A549 (cell line): ENCODE measurements at regions not wholly inside any gene's neighbourhood (a gene's known extent, or its start where the extent isn't known, plus 50 kb on each side); places are given as distances from the start of the nearest gene placed in this dataset.

ENCODE experiments used
- ATAC-seq, 2 experiments: fragments of 200-7000 bp in 1 of 2; fragments of >200 bp in 1 of 2; cut with Nextera tagmentation in 1 of 2; cut with Tn5 transposase in 1 of 2; 3 replicates each; pipeline versions ENCODE4 v1.8.0 to v1.9.1; 2018 to 2020; ENCODE audit warnings: mild to moderate bottlenecking in 1 of 2, moderate library complexity in 1 of 2
- CTCF ChIA-PET: fragments of 300-600 bp; sonication (Branson Sonifier 250); formaldehyde crosslinking; extraction: SDS; loops from one replicate; lab custom pipeline; 2021; ENCODE audit warnings: antibody characterized with exemption, inconsistent platforms; lab: Yijun Ruan, JAX
- POLR2A ChIA-PET: fragments of 350-600 bp; formaldehyde crosslinking; extraction: SDS; loops from one replicate; lab custom pipeline; 2021; ENCODE audit warnings: antibody characterized with exemption, inconsistent platforms; lab: Yijun Ruan, JAX
- DNase-seq, 2 experiments: peaks; one replicate each; pipeline versions ENCODE4 v3.0.0 to v3.0.0-alpha.2; 2011 to 2016; ENCODE audit warnings: low read depth in 1 of 2, low spot score in 1 of 2
- FAIRE-seq: peaks from 2 replicates; lab custom pipeline; 2011; peaks lifted over from hg19 to GRCh38; lab: Jason Lieb, UNC
- H3K27ac ChIP-seq, 2 experiments: fragments of >200 bp; sonication (Bioruptor Twin); formaldehyde crosslinking; 3 replicates each; pipeline ENCODE4 v1.5.1; 2016 to 2017
- H3K4me1 ChIP-seq: fragments of >200 bp; sonication (Bioruptor Twin); formaldehyde crosslinking; 3 replicates; pipeline ENCODE4 v1.6.1; 2016
- H3K4me2 ChIP-seq: fragments of >200 bp; sonication (Bioruptor Twin); formaldehyde crosslinking; 3 replicates; pipeline ENCODE4 v1.6.1; 2016
- H3K4me3 ChIP-seq: fragments of >200 bp; sonication (Bioruptor Twin); formaldehyde crosslinking; 3 replicates; pipeline ENCODE4 v1.5.1; 2016
- H3K9me3 ChIP-seq: fragments of >200 bp; sonication (Bioruptor Twin); formaldehyde crosslinking; 3 replicates; pipeline ENCODE4 v1.6.1; 2016
- CBX8 ChIP-seq: fragments of 200-600 bp; sonication (generic); IDR thresholded peaks from 2 replicates; pipeline ENCODE4 v1.6.1; 2016
- EHMT2 ChIP-seq: fragments of 200-600 bp; sonication (generic); IDR thresholded peaks from 2 replicates; pipeline ENCODE4 v1.6.1; 2016; ENCODE audit warnings: antibody characterized with exemption, low read depth, mild to moderate bottlenecking, moderate library complexity
- ESRRA ChIP-seq: fragments of 150-350 bp; IDR thresholded peaks from 2 replicates; pipeline ENCODE4 v1.6.1; 2014; ENCODE audit warnings: mild to moderate bottlenecking, low read length, borderline replicate concordance
- FOSB ChIP-seq: fragments of 250-450 bp; sonication (Bioruptor Pico); IDR thresholded peaks from 2 replicates; pipeline ENCODE4 v1.5.0; 2020; ENCODE audit warnings: mild to moderate bottlenecking, moderate library complexity
- GATA3 ChIP-seq: IDR thresholded peaks from 2 replicates; pipeline ENCODE4 v1.6.1; 2012; ENCODE audit warnings: borderline replicate concordance
- HDAC2 ChIP-seq: fragments of 200-600 bp; sonication (generic); IDR thresholded peaks from 2 replicates; pipeline ENCODE4 v1.6.1; 2016
- HES2 ChIP-seq: fragments of >200 bp; sonication (Bioruptor Twin); formaldehyde crosslinking; IDR thresholded peaks from 2 replicates; pipeline ENCODE4 v1.6.1; 2016
- HOXA7 ChIP-seq: fragments of 250-450 bp; sonication (Bioruptor Pico); IDR thresholded peaks from 2 replicates; pipeline ENCODE4 v1.5.0; 2020; ENCODE audit warnings: mild to moderate bottlenecking, moderate library complexity
- HOXB13 ChIP-seq: fragments of 250-450 bp; sonication (Bioruptor Pico); IDR thresholded peaks from 2 replicates; pipeline ENCODE4 v1.5.0; 2020; ENCODE audit warnings: low read depth, mild to moderate bottlenecking, moderate library complexity
- JUN ChIP-seq, 2 experiments: fragments of >200 bp; sonication (Bioruptor Twin); formaldehyde crosslinking; IDR thresholded peaks; 2 replicates in 1 of 2; 3 replicates in 1 of 2; pipeline ENCODE4 v1.6.1; 2016 to 2017
- KDM5A ChIP-seq: fragments of 200-600 bp; sonication (generic); IDR thresholded peaks from 2 replicates; pipeline ENCODE4 v1.6.1; 2016; ENCODE audit warnings: antibody characterized with exemption, mild to moderate bottlenecking
- PHF8 ChIP-seq: fragments of 200-600 bp; sonication (generic); IDR thresholded peaks from 2 replicates; pipeline ENCODE4 v1.6.1; 2016; ENCODE audit warnings: low read depth, mild to moderate bottlenecking, antibody characterized with exemption, moderate library complexity, borderline replicate concordance
- RAD21 ChIP-seq, 2 experiments: fragments of >200 bp in 1 of 2; sonication (Bioruptor Twin) in 1 of 2; formaldehyde crosslinking in 1 of 2; IDR thresholded peaks in 1 of 2; conservative IDR thresholded peaks in 1 of 2; 2 replicates in 1 of 2; 3 replicates in 1 of 2; pipeline ENCODE4 v1.6.1; 2012 to 2018; ENCODE audit warnings: inconsistent platforms in 1 of 2
- RCOR1 ChIP-seq: fragments of 150-350 bp; IDR thresholded peaks from 2 replicates; pipeline ENCODE4 v1.6.1; 2014; ENCODE audit warnings: antibody characterized with exemption, low read length, low read depth
- RFX5 ChIP-seq: fragments of 450-650 bp; IDR thresholded peaks from 2 replicates; pipeline ENCODE4 v1.7.1; 2014; ENCODE audit warnings: antibody characterized with exemption, mild to moderate bottlenecking, moderate library complexity
- RNF2 ChIP-seq: fragments of 200-600 bp; sonication (generic); IDR thresholded peaks from 2 replicates; pipeline ENCODE4 v1.6.1; 2016; ENCODE audit warnings: low read depth, mild to moderate bottlenecking, antibody characterized with exemption, moderate library complexity, borderline replicate concordance
- SMC3 ChIP-seq: fragments of >200 bp; sonication (Bioruptor Twin); formaldehyde crosslinking; IDR thresholded peaks from 3 replicates; pipeline ENCODE4 v1.6.1; 2018; ENCODE audit warnings: inconsistent platforms
- SREBF2 ChIP-seq: fragments of 450-650 bp; IDR thresholded peaks from 2 replicates; pipeline ENCODE4 v1.6.1; 2014; ENCODE audit warnings: mild to moderate bottlenecking, moderate library complexity
- WGBS: methylation state at CpG from one replicate; pipeline ENCODE4 v1.1.6; 2017; ENCODE audit errors: missing lambda C conversion rate; 5-methylcytosine and 5-hydroxymethylcytosine counted together
- TF ChIP-seq, protein P1 (sequence below): fragments of >200 bp; sonication (Bioruptor Twin); formaldehyde crosslinking; IDR thresholded peaks from 3 replicates; pipeline ENCODE4 v1.6.1; 2016
- TF ChIP-seq, protein P2 (sequence below): IDR thresholded peaks from 2 replicates; pipeline ENCODE4 v1.6.1; 2012
- TF ChIP-seq, protein P3 (sequence below): fragments of >200 bp; sonication (Bioruptor Twin); formaldehyde crosslinking; IDR thresholded peaks from 3 replicates; pipeline ENCODE4 v1.5.1; 2016

DNA sequence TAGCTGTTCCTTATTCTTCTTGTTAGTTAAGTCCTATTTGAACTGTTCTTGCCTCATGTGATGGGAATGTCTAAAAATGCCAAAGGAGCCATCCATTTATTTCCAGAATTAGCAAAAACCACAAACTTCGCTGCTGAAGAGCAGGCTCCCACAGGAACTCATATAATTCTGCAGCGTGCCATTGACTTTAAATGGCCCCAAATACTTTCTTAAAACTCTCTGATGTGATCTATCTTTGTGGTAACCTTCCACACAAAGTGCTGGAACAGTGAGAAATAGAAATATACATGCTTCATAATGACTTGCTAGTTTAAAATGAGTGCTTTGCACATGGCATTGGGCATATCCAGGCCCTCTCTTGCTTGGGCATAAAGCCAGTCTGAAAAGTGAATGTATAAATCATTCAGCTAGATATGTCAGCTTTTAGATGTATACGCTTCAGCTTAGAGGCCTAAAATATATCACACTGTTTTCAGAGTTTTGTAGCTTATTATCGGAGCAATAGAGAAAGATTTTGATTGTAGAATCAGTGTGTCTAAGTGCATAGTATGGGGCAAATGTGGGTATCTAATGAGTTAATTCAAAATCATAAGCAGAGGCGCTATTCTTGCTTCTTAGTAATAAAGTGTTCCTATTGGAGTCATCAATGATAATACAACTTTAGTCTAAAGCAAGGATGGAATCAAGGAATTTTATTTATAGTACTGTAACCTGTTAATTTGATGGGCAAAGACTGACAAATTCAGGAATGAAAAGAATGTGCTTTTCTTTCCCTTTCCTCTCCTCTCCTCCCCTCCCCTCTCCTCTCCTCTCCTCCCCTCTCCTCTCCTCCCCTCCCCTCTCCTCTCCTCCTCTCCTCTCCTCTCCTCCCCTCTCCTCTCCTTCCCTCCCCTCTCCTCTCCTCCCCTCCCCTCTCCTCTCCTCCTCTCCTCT lies 392.2 kb upstream of the ZFP42 start:
- CTCF ChIA-PET = no interaction called here
- FAIRE-seq (no peak), ATAC-seq (no peak), DNase-seq (no peak)
- Histone ChIP-seq H3K27ac (no peak overlapping the region), H3K4me3 (no peak overlapping the region), H3K4me1 (peaks cover 15% of the 10 kb centered on the region), H3K9me3 (no peaks in the 10 kb centered on the region), H3K4me2 (no peak overlapping the region)
- TF ChIP-seq JUN (IDR thresholded peaks at IDR 0.05) (no peak), CBX8 (no peak), RNF2 (no peak), HOXA7 (CRISPR knock-in tag) (no peak), FOSB (CRISPR knock-in tag) (no peak), HOXB13 (no peak), RAD21 (conservative IDR thresholded peaks at IDR 0.05 in 1 of 2, IDR thresholded peaks at IDR 0.05 in 1 of 2) (no peak), EHMT2 (no peak), HDAC2 (no peak), GATA3 (no peak)
- TF ChIP-seq, protein P1, sequence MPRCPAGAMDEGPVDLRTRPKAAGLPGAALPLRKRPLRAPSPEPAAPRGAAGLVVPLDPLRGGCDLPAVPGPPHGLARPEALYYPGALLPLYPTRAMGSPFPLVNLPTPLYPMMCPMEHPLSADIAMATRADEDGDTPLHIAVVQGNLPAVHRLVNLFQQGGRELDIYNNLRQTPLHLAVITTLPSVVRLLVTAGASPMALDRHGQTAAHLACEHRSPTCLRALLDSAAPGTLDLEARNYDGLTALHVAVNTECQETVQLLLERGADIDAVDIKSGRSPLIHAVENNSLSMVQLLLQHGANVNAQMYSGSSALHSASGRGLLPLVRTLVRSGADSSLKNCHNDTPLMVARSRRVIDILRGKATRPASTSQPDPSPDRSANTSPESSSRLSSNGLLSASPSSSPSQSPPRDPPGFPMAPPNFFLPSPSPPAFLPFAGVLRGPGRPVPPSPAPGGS = no peak
- POLR2A ChIA-PET = no interaction called here
- 88% methylated on average over 5 of the region's 5 CpGs for WGBS

GRCh38 chr4:187604984-187605383 lies 390.6 kb upstream of the ZFP42 start:
- ATAC-seq (no peak), DNase-seq (no peak)
- no peaks in the 10 kb centered on the region for H3K9me3 ChIP-seq
- ChIA-PET CTCF (no interaction called here), POLR2A (no interaction called here)
- no peak overlapping the region; a peak in 1 of 6 replicates for H3K27ac ChIP-seq
- no peak overlapping the region for H3K4me2 ChIP-seq
- WGBS = 72% methylated on average over 9 of the region's 9 CpGs
- no peak overlapping the region for H3K4me3 ChIP-seq
- no peak for TF ChIP-seq RCOR1
- TF ChIP-seq, protein P2, sequence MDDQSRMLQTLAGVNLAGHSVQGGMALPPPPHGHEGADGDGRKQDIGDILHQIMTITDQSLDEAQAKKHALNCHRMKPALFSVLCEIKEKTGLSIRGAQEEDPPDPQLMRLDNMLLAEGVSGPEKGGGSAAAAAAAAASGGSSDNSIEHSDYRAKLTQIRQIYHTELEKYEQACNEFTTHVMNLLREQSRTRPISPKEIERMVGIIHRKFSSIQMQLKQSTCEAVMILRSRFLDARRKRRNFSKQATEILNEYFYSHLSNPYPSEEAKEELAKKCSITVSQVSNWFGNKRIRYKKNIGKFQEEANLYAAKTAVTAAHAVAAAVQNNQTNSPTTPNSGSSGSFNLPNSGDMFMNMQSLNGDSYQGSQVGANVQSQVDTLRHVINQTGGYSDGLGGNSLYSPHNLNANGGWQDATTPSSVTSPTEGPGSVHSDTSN = no peak
- TF ChIP-seq PHF8 = no peak
- no peak for TF ChIP-seq HES2
- no peak for TF ChIP-seq SMC3
- no peak for TF ChIP-seq HOXB13
- TF ChIP-seq, all 56 proteins: peak for 0
- H3K4me1 ChIP-seq = peaks cover 15% of the 10 kb centered on the region
- FAIRE-seq = no peak

GRCh38 chr4:187606581-187606980 lies 389.0 kb upstream of the ZFP42 start:
- Histone ChIP-seq H3K9me3 (no peaks in the 10 kb centered on the region), H3K4me3 (no peak overlapping the region), H3K27ac (peak overlapping the region; percentile 14 to 68; a peak in 4 of 6 replicates), H3K4me2 (no peak overlapping the region), H3K4me1 (peaks cover 15% of the 10 kb centered on the region)
- TF ChIP-seq SREBF2 = no peak
- TF ChIP-seq, protein P3, sequence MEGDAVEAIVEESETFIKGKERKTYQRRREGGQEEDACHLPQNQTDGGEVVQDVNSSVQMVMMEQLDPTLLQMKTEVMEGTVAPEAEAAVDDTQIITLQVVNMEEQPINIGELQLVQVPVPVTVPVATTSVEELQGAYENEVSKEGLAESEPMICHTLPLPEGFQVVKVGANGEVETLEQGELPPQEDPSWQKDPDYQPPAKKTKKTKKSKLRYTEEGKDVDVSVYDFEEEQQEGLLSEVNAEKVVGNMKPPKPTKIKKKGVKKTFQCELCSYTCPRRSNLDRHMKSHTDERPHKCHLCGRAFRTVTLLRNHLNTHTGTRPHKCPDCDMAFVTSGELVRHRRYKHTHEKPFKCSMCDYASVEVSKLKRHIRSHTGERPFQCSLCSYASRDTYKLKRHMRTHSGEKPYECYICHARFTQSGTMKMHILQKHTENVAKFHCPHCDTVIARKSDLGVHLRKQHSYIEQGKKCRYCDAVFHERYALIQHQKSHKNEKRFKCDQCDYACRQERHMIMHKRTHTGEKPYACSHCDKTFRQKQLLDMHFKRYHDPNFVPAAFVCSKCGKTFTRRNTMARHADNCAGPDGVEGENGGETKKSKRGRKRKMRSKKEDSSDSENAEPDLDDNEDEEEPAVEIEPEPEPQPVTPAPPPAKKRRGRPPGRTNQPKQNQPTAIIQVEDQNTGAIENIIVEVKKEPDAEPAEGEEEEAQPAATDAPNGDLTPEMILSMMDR = peak; percentile 58
- TF ChIP-seq RAD21 (conservative IDR thresholded peaks at IDR 0.05 in 1 of 2, IDR thresholded peaks at IDR 0.05 in 1 of 2) = peak; percentile 69 to 76
- TF ChIP-seq RFX5 = no peak
- peak; percentile 62 for TF ChIP-seq SMC3
- no peak for TF ChIP-seq KDM5A
- no peak for TF ChIP-seq ESRRA
- peak in 1 of 2 experiments; percentile 71; a peak in 3 of 6 replicates for ATAC-seq
- POLR2A ChIA-PET = no interaction called here
- FAIRE-seq = no peak
- peak; percentile 18 to 54 for DNase-seq
- WGBS = 18% methylated on average over 1 of the region's 1 CpG
- CTCF ChIA-PET = interaction anchor here (0.6 to 1.7 kb wide), 8 partner anchors 11 to 1880 kb away, joined by 3 to 5 read pairs (median 3); no protein-coding TSS in a partner anchor
